OCI-LY7 (cell line): ENCODE measurements at regions not wholly inside any gene's neighbourhood (a gene's known extent, or its start where the extent isn't known, plus 50 kb on each side); places are given as distances from the start of the nearest gene placed in this dataset.

Source experiments
- BruUV-seq: library from RNA; stranded (reverse); fragments of 400-500 nt; replicated peaks from 2 replicates; lab custom pipeline; 2021; lab: Mats Ljungman, UMichigan
- CTCF ChIA-PET: fragments of 300-600 bp; sonication (Branson Sonifier 250); formaldehyde crosslinking; loops from one replicate; lab custom pipeline; 2022; ENCODE audit warnings: antibody characterized with exemption; ENCODE audit not compliant: unreplicated experiment; lab: Charles Lee
- POLR2A ChIA-PET: fragments of 300-600 bp; sonication (Branson Sonifier 250); formaldehyde crosslinking; loops from one replicate; lab custom pipeline; 2022; ENCODE audit warnings: antibody characterized with exemption; lab: Charles Lee
- DNase-seq: peaks from one replicate; pipeline ENCODE4 v3.0.0-alpha.2; 2015; ENCODE audit warnings: low spot score
- H2AFZ ChIP-seq: fragments of 200-600 bp; sonication (generic), shearing (Covaris generic); 2 replicates; pipeline ENCODE4 v1.6.1; 2014; ENCODE audit warnings: mild to moderate bottlenecking, antibody characterized with exemption, low read length, moderate library complexity
- H3K27ac ChIP-seq: fragments of 200-600 bp; sonication (generic); 2 replicates; pipeline ENCODE4 v1.5.1; 2014; ENCODE audit warnings: mixed run types, low read depth, mild to moderate bottlenecking, moderate library complexity, low read length, inconsistent platforms; ENCODE audit not compliant: poor library complexity, severe bottlenecking
- H3K36me3 ChIP-seq: fragments of 200-600 bp; sonication (generic); 2 replicates; pipeline ENCODE4 v1.6.1; 2014; ENCODE audit warnings: mild to moderate bottlenecking, antibody characterized with exemption, low read length, moderate library complexity, mixed read lengths; ENCODE audit not compliant: insufficient read depth
- H3K4me1 ChIP-seq: fragments of 200-600 bp; sonication (generic); 2 replicates; pipeline ENCODE4 v1.5.1; 2014; ENCODE audit warnings: mild to moderate bottlenecking, low read length; ENCODE audit not compliant: insufficient read depth, poor library complexity, severe bottlenecking
- H3K4me2 ChIP-seq: fragments of 200-600 bp; sonication (generic); 2 replicates; pipeline ENCODE4 v1.6.1; 2014; ENCODE audit warnings: mild to moderate bottlenecking, low read length
- H3K4me3 ChIP-seq: fragments of 200-600 bp; sonication (generic); 2 replicates; pipeline ENCODE4 v1.5.1; 2014; ENCODE audit warnings: mild to moderate bottlenecking, low read depth, low read length; ENCODE audit not compliant: poor library complexity, severe bottlenecking
- H3K79me2 ChIP-seq: fragments of 200-600 bp; sonication (generic); 2 replicates; pipeline ENCODE4 v1.6.1; 2016; ENCODE audit warnings: low read depth, mild to moderate bottlenecking, low read length, moderate library complexity, mixed read lengths; ENCODE audit not compliant: insufficient read depth
- H3K9me2 ChIP-seq: fragments of 200-600 bp; sonication (generic); 2 replicates; pipeline ENCODE4 v1.6.1; 2016; ENCODE audit warnings: mild to moderate bottlenecking, low read length, mixed read lengths; ENCODE audit not compliant: insufficient read depth
- H3K9me3 ChIP-seq: fragments of 200-600 bp; sonication (generic); 2 replicates; pipeline ENCODE4 v1.6.1; 2014; ENCODE audit warnings: mild to moderate bottlenecking, mixed run types, low read length, mixed read lengths
- H4K20me1 ChIP-seq: fragments of 200-600 bp; sonication (generic); 2 replicates; pipeline ENCODE4 v1.6.1; 2014; ENCODE audit warnings: mild to moderate bottlenecking, antibody characterized with exemption, low read length, moderate library complexity, mixed read lengths; ENCODE audit not compliant: insufficient read depth
- EZH2phosphoT487 ChIP-seq: fragments of 200-600 bp; sonication (generic); IDR thresholded peaks from 2 replicates; pipeline ENCODE4 v1.6.1; 2018; ENCODE audit warnings: low read depth, borderline replicate concordance, mild to moderate bottlenecking, mixed run types, antibody characterized with exemption, low read length, moderate library complexity, mixed read lengths
- intact Hi-C: fragments of 100-400 bp; cut with micrococcal nuclease; formaldehyde crosslinking; loops from one replicate; pipeline ENCODE4 v1.10.0; 2022; ENCODE audit not compliant: unreplicated experiment
- TF ChIP-seq, protein P1 (sequence below): fragments of 200-600 bp; sonication (generic); conservative IDR thresholded peaks from 2 replicates; pipeline ENCODE4 v1.5.1; 2014; ENCODE audit warnings: mild to moderate bottlenecking, antibody characterized with exemption, low read length, moderate library complexity, mixed read lengths

DNA sequence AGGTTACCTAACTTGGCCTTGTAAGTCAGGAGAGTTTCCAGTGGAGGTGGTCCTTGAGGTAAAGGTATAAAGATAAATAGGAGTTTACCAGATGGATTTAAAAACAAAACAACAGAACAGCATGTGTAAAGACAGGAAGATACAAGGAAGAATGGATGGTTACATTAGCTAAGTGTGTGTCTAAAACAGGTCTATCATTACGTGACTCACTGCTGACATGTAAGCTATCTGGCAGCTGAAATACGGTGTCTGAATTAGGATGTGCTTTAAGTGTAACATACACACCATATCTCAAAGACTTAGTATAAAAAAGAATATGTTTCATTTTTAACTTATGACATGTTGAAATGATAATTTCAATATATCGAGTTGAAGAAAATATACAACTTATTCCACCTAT is 405.1 kb upstream of the ADAMTSL1 start:
- no peaks in the 10 kb centered on the region for H3K9me3 ChIP-seq
- H3K4me1 ChIP-seq = no peaks in the 10 kb centered on the region
- H2AFZ ChIP-seq = no peak overlapping the region
- POLR2A ChIA-PET = no interaction called here
- H3K4me2 ChIP-seq = no peak overlapping the region
- intact Hi-C loops = no loop called here
- TF ChIP-seq, protein P1, sequence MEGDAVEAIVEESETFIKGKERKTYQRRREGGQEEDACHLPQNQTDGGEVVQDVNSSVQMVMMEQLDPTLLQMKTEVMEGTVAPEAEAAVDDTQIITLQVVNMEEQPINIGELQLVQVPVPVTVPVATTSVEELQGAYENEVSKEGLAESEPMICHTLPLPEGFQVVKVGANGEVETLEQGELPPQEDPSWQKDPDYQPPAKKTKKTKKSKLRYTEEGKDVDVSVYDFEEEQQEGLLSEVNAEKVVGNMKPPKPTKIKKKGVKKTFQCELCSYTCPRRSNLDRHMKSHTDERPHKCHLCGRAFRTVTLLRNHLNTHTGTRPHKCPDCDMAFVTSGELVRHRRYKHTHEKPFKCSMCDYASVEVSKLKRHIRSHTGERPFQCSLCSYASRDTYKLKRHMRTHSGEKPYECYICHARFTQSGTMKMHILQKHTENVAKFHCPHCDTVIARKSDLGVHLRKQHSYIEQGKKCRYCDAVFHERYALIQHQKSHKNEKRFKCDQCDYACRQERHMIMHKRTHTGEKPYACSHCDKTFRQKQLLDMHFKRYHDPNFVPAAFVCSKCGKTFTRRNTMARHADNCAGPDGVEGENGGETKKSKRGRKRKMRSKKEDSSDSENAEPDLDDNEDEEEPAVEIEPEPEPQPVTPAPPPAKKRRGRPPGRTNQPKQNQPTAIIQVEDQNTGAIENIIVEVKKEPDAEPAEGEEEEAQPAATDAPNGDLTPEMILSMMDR = no peak
- TF ChIP-seq EZH2phosphoT487 = no peak
- no peak overlapping the region for H3K27ac ChIP-seq
- CTCF ChIA-PET = no interaction called here
- H3K79me2 ChIP-seq = no peaks in the 10 kb centered on the region
- BruUV-seq = no TSS peak
- H3K36me3 ChIP-seq = no peaks in the 10 kb centered on the region
- DNase-seq = no peak
- H3K9me2 ChIP-seq = no peaks in the 10 kb centered on the region
- no peak overlapping the region for H3K4me3 ChIP-seq
- H4K20me1 ChIP-seq = no peaks in the 10 kb centered on the region

GRCh38 chr9:18071651-18072060 is 402.3 kb upstream of the ADAMTSL1 start:
- H3K36me3 ChIP-seq = no peaks in the 10 kb centered on the region
- no peak overlapping the region for H3K4me2 ChIP-seq
- no peak overlapping the region for H3K4me3 ChIP-seq
- no peak overlapping the region for H3K27ac ChIP-seq
- no TSS peak for BruUV-seq
- no peaks in the 10 kb centered on the region for H3K9me3 ChIP-seq
- H4K20me1 ChIP-seq = no peaks in the 10 kb centered on the region
- POLR2A ChIA-PET = interaction anchor here (0.8 kb wide), 1 partner anchor 10 kb away, joined by 6 read pairs; no protein-coding TSS in a partner anchor
- H3K9me2 ChIP-seq = no peaks in the 10 kb centered on the region
- DNase-seq = no peak
- CTCF ChIA-PET = no interaction called here
- no peaks in the 10 kb centered on the region for H3K4me1 ChIP-seq
- H2AFZ ChIP-seq = no peak overlapping the region
- intact Hi-C loops = no loop called here
- no peaks in the 10 kb centered on the region for H3K79me2 ChIP-seq
- TF ChIP-seq, protein P1 = no peak
- TF ChIP-seq EZH2phosphoT487 = no peak

DNA sequence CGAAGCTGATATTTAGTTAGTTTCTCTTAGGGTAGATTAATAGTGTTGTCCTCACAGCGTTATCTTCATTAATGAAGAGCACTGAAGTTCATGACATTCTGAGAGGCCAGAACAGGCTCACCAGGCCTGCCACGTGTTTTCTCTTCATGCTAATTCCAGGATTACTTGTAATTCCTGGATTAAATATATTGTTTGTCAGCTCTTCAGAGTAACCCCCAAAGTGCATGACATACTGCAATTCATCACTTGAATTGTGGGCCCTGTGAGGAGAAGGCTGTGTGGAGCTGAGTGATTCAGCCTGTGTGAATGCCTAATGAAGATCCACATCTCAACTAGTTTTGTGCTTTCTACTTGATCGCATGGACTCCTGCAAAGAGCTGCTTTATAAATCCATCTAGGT is 401.0 kb upstream of the ADAMTSL1 start:
- Histone ChIP-seq H4K20me1 (no peaks in the 10 kb centered on the region), H3K27ac (no peak overlapping the region), H3K4me3 (no peak overlapping the region), H3K36me3 (no peaks in the 10 kb centered on the region), H3K4me1 (no peaks in the 10 kb centered on the region), H3K79me2 (no peaks in the 10 kb centered on the region), H3K9me2 (no peaks in the 10 kb centered on the region), H2AFZ (no peak overlapping the region), H3K4me2 (no peak overlapping the region), H3K9me3 (no peaks in the 10 kb centered on the region)
- DNase-seq = no peak
- ChIA-PET POLR2A (no interaction called here), CTCF (no interaction called here)
- TF ChIP-seq, protein P1 = no peak
- no peak for TF ChIP-seq EZH2phosphoT487
- intact Hi-C loops = no loop called here
- BruUV-seq = no TSS peak
